ENCODE measurements at regions not wholly inside any gene's neighbourhood (a gene's known extent, or its start where the extent isn't known, plus 50 kb on each side); places are given as distances from the start of the nearest gene placed in this dataset.
A peak's percentile ranks its signal among the peaks of the same experiment; 100 is the strongest.

DNA sequence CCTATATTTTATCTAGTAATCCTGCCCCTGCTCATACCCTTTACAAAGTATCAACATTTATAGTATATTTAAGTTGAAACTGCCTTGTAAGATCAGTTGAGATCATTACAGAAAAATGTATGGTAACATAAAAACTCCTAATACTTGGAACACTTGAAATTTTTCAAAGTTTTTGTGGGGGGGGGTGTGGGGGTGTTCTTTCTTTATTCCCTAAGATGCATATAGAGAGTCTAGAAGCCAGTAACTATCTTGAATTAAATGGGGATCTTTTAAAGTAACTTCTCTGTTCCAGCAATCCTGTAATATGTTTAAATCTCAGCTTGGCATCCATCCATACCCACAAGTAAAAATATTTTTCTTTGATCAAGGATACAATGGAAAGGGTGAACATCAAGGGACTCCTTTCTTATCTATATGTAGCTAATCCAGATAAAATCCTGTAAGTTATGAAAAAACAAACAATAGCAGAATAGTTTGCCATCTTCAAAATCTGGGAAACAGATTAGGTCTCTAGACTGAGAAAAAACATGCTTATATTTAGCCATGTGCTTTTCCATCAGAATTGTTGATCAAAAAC is 455.3 kb downstream of the MEIS1 start (continued):
- TF ChIP-seq, protein P1, sequence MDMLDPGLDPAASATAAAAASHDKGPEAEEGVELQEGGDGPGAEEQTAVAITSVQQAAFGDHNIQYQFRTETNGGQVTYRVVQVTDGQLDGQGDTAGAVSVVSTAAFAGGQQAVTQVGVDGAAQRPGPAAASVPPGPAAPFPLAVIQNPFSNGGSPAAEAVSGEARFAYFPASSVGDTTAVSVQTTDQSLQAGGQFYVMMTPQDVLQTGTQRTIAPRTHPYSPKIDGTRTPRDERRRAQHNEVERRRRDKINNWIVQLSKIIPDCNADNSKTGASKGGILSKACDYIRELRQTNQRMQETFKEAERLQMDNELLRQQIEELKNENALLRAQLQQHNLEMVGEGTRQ (IDR thresholded peaks at IDR 0.05; ENCODE audit: low read depth, low read length), result no peak
- no peak for TF ChIP-seq MXI1 (IDR thresholded peaks at IDR 0.05; ENCODE audit: borderline replicate concordance, low read depth, low read length)
- TF ChIP-seq FOS (IDR thresholded peaks at IDR 0.05; ENCODE audit: low read depth, low read length), result no peak

DNA sequence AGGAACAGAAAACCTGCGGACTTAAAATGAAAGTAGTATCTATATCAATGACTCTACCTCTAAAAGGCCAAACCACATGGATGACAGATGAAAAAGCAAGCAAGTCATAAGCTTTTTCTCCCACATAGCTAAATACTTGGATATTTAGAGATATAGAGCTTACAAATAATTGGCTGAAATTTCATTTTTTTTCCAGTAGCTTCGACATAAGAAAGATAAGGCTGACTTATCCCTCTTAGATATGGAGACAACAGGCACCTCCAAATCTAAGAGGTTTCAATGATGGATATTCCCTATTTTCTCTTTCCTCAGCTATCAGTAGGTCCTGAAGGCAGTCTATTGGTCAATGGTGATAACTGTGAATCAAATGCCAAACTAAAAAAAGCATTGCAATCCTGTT is 460.3 kb downstream of the MEIS1 start:
- H2AFZ ChIP-seq (replicated peaks; ENCODE audit: low read length, poor library complexity), result no peak overlapping the region
- H3K9me3 ChIP-seq (ENCODE audit: control insufficient read depth, insufficient read depth, low read length), result no peaks in the 10 kb centered on the region
- H2BK5ac ChIP-seq (ENCODE audit: low read depth, low read length, poor library complexity, severe bottlenecking), result no peak overlapping the region
- no peak overlapping the region for H3K9ac ChIP-seq (ENCODE audit: low read depth, low read length)
- H3K79me1 ChIP-seq (ENCODE audit: low read depth in 1 of 2, low read length in 2 of 2), result peaks cover 0 to 13% of the 10 kb centered on the region in 2 experiments; a peak in 2 of 4 replicates
- BruUV-seq (replicated peaks), result no TSS peak
- peak overlapping the region; percentile 100 for H2BK20ac ChIP-seq (ENCODE audit: low read depth, low read length)
- H2AK9ac ChIP-seq (replicated peaks; ENCODE audit: low read depth, low read length, poor library complexity), result no peak overlapping the region
- WGBS, 2 experiments (ENCODE audit: extremely low coverage in 2 of 2, insufficient read length in 1 of 2), result no CpG with 5 or more reads among the region's 2 CpGs
- in situ Hi-C loops (cut with MboI; ENCODE audit: low sequenced_read_pairs) (no loop called here), dilution Hi-C loops (cut with HindIII; ENCODE audit: low sequenced_read_pairs, unreplicated experiment) (no loop called here), intact Hi-C loops (cut with micrococcal nuclease) (loop anchor here (5.0 to 10.0 kb wide), 2 partner anchors 510 to 877 kb away; no protein-coding TSS in a partner anchor)
- peaks cover 10% of the 10 kb centered on the region for H3K9me1 ChIP-seq (ENCODE audit: insufficient read depth, low read length)
- H3K27me3 ChIP-seq (ENCODE audit: control insufficient read depth, insufficient read depth, low read length), result no peaks in the 10 kb centered on the region
- peak overlapping the region; percentile 100 for H3K14ac ChIP-seq (replicated peaks; ENCODE audit: low read depth, low read length)
- 0 out of 2 replicates have a peak overlapping the region, but pooled peaks have one; percentile 14 for H4K91ac ChIP-seq (ENCODE audit: insufficient read depth, low read depth, low read length)
- H3K56ac ChIP-seq (ENCODE audit: extremely low read depth, insufficient read depth, low read length), result no peak overlapping the region
- no peak overlapping the region for H4K5ac ChIP-seq (ENCODE audit: low read depth, low read length)
- H2AK5ac ChIP-seq (ENCODE audit: low read depth, low read length), result no peak overlapping the region; the same call in 1 of the 2 replicates
- H4K8ac ChIP-seq (ENCODE audit: low read depth in 2 of 2, low read length in 2 of 2), result no peak overlapping the region
- ATAC-seq (ENCODE audit: low read depth) (no peak), DNase-seq (no peak)
- no peak overlapping the region; the same call in 1 of the 2 replicates for H3K4ac ChIP-seq (ENCODE audit: low read depth, low read length)
- ChIA-PET POLR2A (ENCODE audit: unreplicated experiment) (no interaction called here), CTCF (interaction anchor here (0.6 kb wide), 1 partner anchor 969 kb away, joined by 3 read pairs; no protein-coding TSS in a partner anchor)
- peak overlapping the region; percentile 100; the same call in 1 of the 2 replicates for H2BK120ac ChIP-seq (ENCODE audit: low read depth, low read length)
- H3K4me3 ChIP-seq (ENCODE audit: insufficient read depth, low read depth, low read length), result no peak overlapping the region
- peak overlapping the region; percentile 98; the same call in 1 of the 3 replicates for H2BK15ac ChIP-seq (ENCODE audit: low read depth, low read length)
- H3K23ac ChIP-seq (ENCODE audit: low read depth, low read length), result no peak overlapping the region
- H3K4me1 ChIP-seq (ENCODE audit: control insufficient read depth, insufficient read depth, low read length), result peaks cover 21% of the 10 kb centered on the region
- H3K18ac ChIP-seq (ENCODE audit: low read depth, low read length), result peak overlapping the region; percentile 18; the same call in 1 of the 2 replicates
- no peak overlapping the region for H3K4me2 ChIP-seq (ENCODE audit: low read depth, low read length)
- no peak overlapping the region for H3K27ac ChIP-seq (ENCODE audit: insufficient read depth, low read length)
- no peaks in the 10 kb centered on the region for H3K36me3 ChIP-seq (ENCODE audit: control insufficient read depth, insufficient read depth, low read length)
- H4K20me1 ChIP-seq (ENCODE audit: insufficient read depth, low read length), result no peaks in the 10 kb centered on the region
- TF ChIP-seq MAZ (IDR thresholded peaks at IDR 0.05; ENCODE audit: borderline replicate concordance, low read depth, low read length), result no peak
- TF ChIP-seq, protein P2, sequence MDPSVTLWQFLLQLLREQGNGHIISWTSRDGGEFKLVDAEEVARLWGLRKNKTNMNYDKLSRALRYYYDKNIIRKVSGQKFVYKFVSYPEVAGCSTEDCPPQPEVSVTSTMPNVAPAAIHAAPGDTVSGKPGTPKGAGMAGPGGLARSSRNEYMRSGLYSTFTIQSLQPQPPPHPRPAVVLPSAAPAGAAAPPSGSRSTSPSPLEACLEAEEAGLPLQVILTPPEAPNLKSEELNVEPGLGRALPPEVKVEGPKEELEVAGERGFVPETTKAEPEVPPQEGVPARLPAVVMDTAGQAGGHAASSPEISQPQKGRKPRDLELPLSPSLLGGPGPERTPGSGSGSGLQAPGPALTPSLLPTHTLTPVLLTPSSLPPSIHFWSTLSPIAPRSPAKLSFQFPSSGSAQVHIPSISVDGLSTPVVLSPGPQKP (IDR thresholded peaks at IDR 0.05; ENCODE audit: borderline replicate concordance, low read depth, low read length), result no peak
- no peak for TF ChIP-seq NFE2L2 (IDR thresholded peaks at IDR 0.05; ENCODE audit: low read depth, low read length)
- TF ChIP-seq, protein P1 (IDR thresholded peaks at IDR 0.05; ENCODE audit: low read depth, low read length), result no peak
- no peak for TF ChIP-seq FOS (IDR thresholded peaks at IDR 0.05; ENCODE audit: low read depth, low read length)
- no peak for TF ChIP-seq RFX5 (IDR thresholded peaks at IDR 0.05; ENCODE audit: low read depth, low read length)
- TF ChIP-seq CEBPB (IDR thresholded peaks at IDR 0.05; ENCODE audit: low read depth, low read length), result no peak
- TF ChIP-seq MAFK (IDR thresholded peaks at IDR 0.05; ENCODE audit: low read depth, low read length), result no peak
- no peak for TF ChIP-seq CHD1 (IDR thresholded peaks at IDR 0.05; ENCODE audit: low read depth, low read length)
- no peak for TF ChIP-seq POLR2A (IDR thresholded peaks at IDR 0.05; ENCODE audit: low read depth, low read length)
- no peak for TF ChIP-seq BHLHE40 (IDR thresholded peaks at IDR 0.05; ENCODE audit: low read depth, low read length)
- TF ChIP-seq MXI1 (IDR thresholded peaks at IDR 0.05; ENCODE audit: borderline replicate concordance, low read depth, low read length), result no peak
- no peak for TF ChIP-seq SMC3 (IDR thresholded peaks at IDR 0.05; ENCODE audit: low read depth, low read length)

Data from IMR-90 (cell line).